GM23338 (cell line): ENCODE measurements at regions not wholly inside any gene's neighbourhood (a gene's known extent, or its start where the extent isn't known, plus 50 kb on each side); places are given as distances from the start of the nearest gene placed in this dataset.

Experiments
- CREB1 ChIP-seq: fragments of 250-450 bp; sonication (Bioruptor Pico); IDR thresholded peaks from 2 replicates; pipeline ENCODE4 v1.5.0; 2020; ENCODE audit warnings: low read depth, mild to moderate bottlenecking, moderate library complexity
- EZH2 ChIP-seq: fragments of 200-600 bp; sonication (generic); IDR thresholded peaks from one replicate; pipeline ENCODE4 v1.8.0; 2017; ENCODE audit warnings: antibody characterized with exemption, mild to moderate bottlenecking, low read depth; ENCODE audit not compliant: unreplicated experiment
- EZH2phosphoT487 ChIP-seq: fragments of 200-600 bp; sonication (generic); IDR thresholded peaks from one replicate; pipeline ENCODE4 v1.8.1; 2018; ENCODE audit warnings: antibody characterized with exemption; ENCODE audit not compliant: unreplicated experiment
- POLR2AphosphoS5 ChIP-seq: IDR thresholded peaks from 2 replicates; pipeline ENCODE4 v1.6.1; 2016; ENCODE audit warnings: antibody characterized with exemption, low read depth
- TF ChIP-seq, protein P1 (sequence below), 2 experiments: fragments of 200-600 bp in 1 of 2; sonication (generic) in 1 of 2; conservative IDR thresholded peaks; 2 replicates each; pipeline versions ENCODE4 v1.5.1 to v1.6.1; 2016 to 2017; ENCODE audit warnings: antibody characterized with exemption in 2 of 2, low read depth in 2 of 2, mild to moderate bottlenecking in 2 of 2, moderate library complexity in 1 of 2

DNA sequence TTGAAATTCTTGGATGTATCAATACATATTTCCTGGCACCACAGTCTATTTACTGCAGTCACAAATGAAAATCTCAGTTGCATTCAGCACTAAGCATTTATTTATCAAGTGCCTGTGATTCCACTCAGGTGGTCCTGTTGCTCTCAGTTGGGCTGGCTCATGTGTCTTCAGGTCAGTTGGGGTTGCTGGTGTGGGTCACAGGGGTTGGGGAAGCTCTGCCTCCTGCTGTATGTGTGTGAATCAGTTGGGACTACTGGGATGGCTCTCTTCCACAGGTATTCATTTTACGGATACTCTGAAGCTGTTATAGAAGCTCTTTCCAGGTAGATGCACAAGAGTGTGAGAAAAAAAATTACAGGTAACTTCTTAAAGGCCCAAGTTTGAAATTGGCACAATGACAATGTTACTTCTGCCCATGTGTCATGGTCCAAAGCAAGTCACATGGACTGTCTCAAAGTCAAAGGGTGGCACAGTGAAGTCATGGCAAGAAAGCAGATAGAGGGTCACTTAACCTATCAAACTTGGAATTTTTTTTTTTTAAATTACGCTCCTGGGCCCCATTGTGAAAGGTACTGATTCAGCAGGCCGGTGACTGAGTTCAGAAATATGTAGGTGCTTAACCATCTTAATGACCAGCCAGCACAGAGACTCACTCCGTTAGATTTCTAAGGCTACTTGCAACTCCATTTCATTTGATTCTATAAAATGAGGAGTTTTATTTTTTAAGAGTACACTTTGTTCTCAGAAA is 249.2 kb upstream of the GCFC2 start:
- TF ChIP-seq, protein P1, sequence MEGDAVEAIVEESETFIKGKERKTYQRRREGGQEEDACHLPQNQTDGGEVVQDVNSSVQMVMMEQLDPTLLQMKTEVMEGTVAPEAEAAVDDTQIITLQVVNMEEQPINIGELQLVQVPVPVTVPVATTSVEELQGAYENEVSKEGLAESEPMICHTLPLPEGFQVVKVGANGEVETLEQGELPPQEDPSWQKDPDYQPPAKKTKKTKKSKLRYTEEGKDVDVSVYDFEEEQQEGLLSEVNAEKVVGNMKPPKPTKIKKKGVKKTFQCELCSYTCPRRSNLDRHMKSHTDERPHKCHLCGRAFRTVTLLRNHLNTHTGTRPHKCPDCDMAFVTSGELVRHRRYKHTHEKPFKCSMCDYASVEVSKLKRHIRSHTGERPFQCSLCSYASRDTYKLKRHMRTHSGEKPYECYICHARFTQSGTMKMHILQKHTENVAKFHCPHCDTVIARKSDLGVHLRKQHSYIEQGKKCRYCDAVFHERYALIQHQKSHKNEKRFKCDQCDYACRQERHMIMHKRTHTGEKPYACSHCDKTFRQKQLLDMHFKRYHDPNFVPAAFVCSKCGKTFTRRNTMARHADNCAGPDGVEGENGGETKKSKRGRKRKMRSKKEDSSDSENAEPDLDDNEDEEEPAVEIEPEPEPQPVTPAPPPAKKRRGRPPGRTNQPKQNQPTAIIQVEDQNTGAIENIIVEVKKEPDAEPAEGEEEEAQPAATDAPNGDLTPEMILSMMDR (conservative IDR thresholded peaks at IDR 0.05; ENCODE audit: low read depth in 2 of 2), result no peak
- TF ChIP-seq EZH2, result no peak
- TF ChIP-seq POLR2AphosphoS5, result no peak
- TF ChIP-seq EZH2phosphoT487, result no peak
- TF ChIP-seq CREB1 (CRISPR knock-in tag), result no peak
